H9 (cell line): ENCODE measurements at regions not wholly inside any gene's neighbourhood (a gene's known extent, or its start where the extent isn't known, plus 50 kb on each side); places are given as distances from the start of the nearest gene placed in this dataset.

Source experiments
- DNase-seq: peaks from one replicate; pipeline ENCODE4 v3.0.0-alpha.2; 2017
- H2AFZ ChIP-seq: one replicate; pipeline ENCODE4 v1.6.1; 2013; ENCODE audit warnings: mild to moderate bottlenecking, low read length, control low read depth, moderate library complexity
- H2AK5ac ChIP-seq: 2 replicates; pipeline ENCODE4 v1.6.1; 2013; ENCODE audit warnings: low read length, control low read depth, mixed read lengths; ENCODE audit not compliant: insufficient read length
- H2BK120ac ChIP-seq: one replicate; pipeline ENCODE4 v1.6.1; 2013; ENCODE audit warnings: low read depth, mild to moderate bottlenecking, low read length, control low read depth, inconsistent platforms; ENCODE audit not compliant: poor library complexity, severe bottlenecking
- H2BK12ac ChIP-seq: 2 replicates; pipeline ENCODE4 v1.6.1; 2013; ENCODE audit warnings: low read length, control low read depth, mixed read lengths, low read depth; ENCODE audit not compliant: insufficient read length
- H2BK15ac ChIP-seq: 2 replicates; pipeline ENCODE4 v1.6.1; 2013; ENCODE audit warnings: low read depth, low read length, control low read depth
- H2BK20ac ChIP-seq: one replicate; pipeline ENCODE4 v1.6.1; 2013; ENCODE audit warnings: low read depth, mild to moderate bottlenecking, low read length, control low read depth, inconsistent platforms; ENCODE audit not compliant: poor library complexity, severe bottlenecking
- H2BK5ac ChIP-seq: 2 replicates; pipeline ENCODE4 v1.6.1; 2013; ENCODE audit warnings: low read length, control low read depth, mixed read lengths; ENCODE audit not compliant: insufficient read length
- H3K14ac ChIP-seq: 2 replicates; pipeline ENCODE4 v1.6.1; 2013; ENCODE audit warnings: low read length, control low read depth; ENCODE audit not compliant: insufficient read depth
- H3K18ac ChIP-seq: 2 replicates; pipeline ENCODE4 v1.6.1; 2013; ENCODE audit warnings: low read depth, mild to moderate bottlenecking, mixed read lengths, low read length, control low read depth; ENCODE audit not compliant: insufficient read length
- H3K23ac ChIP-seq: 2 replicates; pipeline ENCODE4 v1.6.1; 2013; ENCODE audit warnings: low read length, control low read depth, mixed read lengths, low read depth; ENCODE audit not compliant: insufficient read length
- H3K23me2 ChIP-seq: 2 replicates; pipeline ENCODE4 v1.6.1; 2013; ENCODE audit warnings: low read depth, mild to moderate bottlenecking, mixed read lengths, low read length, control low read depth; ENCODE audit not compliant: insufficient read length, poor library complexity, severe bottlenecking
- H3K27ac ChIP-seq: 2 replicates; pipeline ENCODE4 v1.5.1; 2013; ENCODE audit warnings: low read length, control low read depth, mixed read lengths, low read depth; ENCODE audit not compliant: insufficient read length
- H3K27me3 ChIP-seq: 2 replicates; pipeline ENCODE4 v1.6.1; 2013; ENCODE audit warnings: low read length, control low read depth, inconsistent platforms; ENCODE audit not compliant: insufficient read depth
- H3K4ac ChIP-seq: 2 replicates; pipeline ENCODE4 v1.6.1; 2013; ENCODE audit warnings: low read depth, mild to moderate bottlenecking, control low read depth, inconsistent platforms, low read length, moderate library complexity
- H3K4me1 ChIP-seq: 2 replicates; pipeline ENCODE4 v1.6.1; 2013; ENCODE audit warnings: low read length, control low read depth, inconsistent platforms; ENCODE audit not compliant: insufficient read depth
- H3K4me2 ChIP-seq: 2 replicates; pipeline ENCODE4 v1.6.1; 2013; ENCODE audit warnings: low read length, control low read depth, mixed read lengths; ENCODE audit not compliant: insufficient read length, insufficient read depth
- H3K56ac ChIP-seq: 2 replicates; pipeline ENCODE4 v1.6.1; 2013; ENCODE audit warnings: low read depth, mild to moderate bottlenecking, mixed read lengths, low read length, control low read depth; ENCODE audit not compliant: insufficient read length
- H3K79me1 ChIP-seq: 2 replicates; pipeline ENCODE4 v1.6.1; 2013; ENCODE audit warnings: low read depth, mild to moderate bottlenecking, moderate library complexity, low read length, control low read depth, inconsistent platforms; ENCODE audit not compliant: insufficient read depth, poor library complexity, severe bottlenecking
- H3K79me2 ChIP-seq: 2 replicates; pipeline ENCODE4 v1.6.1; 2013; ENCODE audit warnings: low read length, control low read depth, inconsistent platforms; ENCODE audit not compliant: insufficient read depth
- H3K9ac ChIP-seq: 2 replicates; pipeline ENCODE4 v1.6.1; 2013; ENCODE audit warnings: low read length, control low read depth, mixed read lengths; ENCODE audit not compliant: insufficient read length; ENCODE audit errors: extremely low read depth
- H3K9me3 ChIP-seq: one replicate; pipeline ENCODE4 v1.6.1; 2013; ENCODE audit warnings: low read depth, low read length, inconsistent platforms; ENCODE audit not compliant: control insufficient read depth
- H3T11ph ChIP-seq: one replicate; pipeline ENCODE4 v1.6.1; 2013; ENCODE audit warnings: mild to moderate bottlenecking, low read length, control low read depth, inconsistent platforms
- H4K20me1 ChIP-seq: one replicate; pipeline ENCODE4 v1.6.1; 2013; ENCODE audit not compliant: control insufficient read depth, insufficient read length, insufficient read depth
- H4K5ac ChIP-seq: 2 replicates; pipeline ENCODE4 v1.6.1; 2013; ENCODE audit warnings: low read depth, mild to moderate bottlenecking, mixed read lengths, low read length, control low read depth; ENCODE audit not compliant: insufficient read length
- H4K8ac ChIP-seq: replicated peaks from 2 replicates; pipeline ENCODE4 v1.6.1; 2013; ENCODE audit warnings: low read length, control low read depth, mixed read lengths, low read depth; ENCODE audit not compliant: insufficient read length
- H4K91ac ChIP-seq: 2 replicates; pipeline ENCODE4 v1.6.1; 2013; ENCODE audit warnings: low read depth, mild to moderate bottlenecking, moderate library complexity, mixed read lengths, low read length, control low read depth; ENCODE audit not compliant: insufficient read length
- H3K27ac Mint-ChIP-seq, 3 experiments: 2 replicates in 2 of 3; 3 replicates in 1 of 3; pipeline ENCODE4 v1.8.0; 2020 to 2021; ENCODE audit warnings: mixed read lengths in 3 of 3, mild to moderate bottlenecking in 1 of 3, moderate library complexity in 1 of 3
- H3K27me3 Mint-ChIP-seq: 2 replicates; pipeline ENCODE4 v1.8.0; 2021; ENCODE audit warnings: low read depth, mild to moderate bottlenecking, moderate library complexity, mixed read lengths
- H3K36me3 Mint-ChIP-seq, 3 experiments: 2 replicates in 2 of 3; 3 replicates in 1 of 3; pipeline ENCODE4 v1.8.0; 2020 to 2021; ENCODE audit warnings: low read depth in 3 of 3, mixed read lengths in 3 of 3; ENCODE audit not compliant: insufficient read depth in 1 of 3
- H3K4me1 Mint-ChIP-seq, 2 experiments: 2 replicates each; pipeline ENCODE4 v1.8.0; 2020; ENCODE audit warnings: mixed read lengths in 2 of 2
- H3K4me3 Mint-ChIP-seq, 2 experiments: 2 replicates in 1 of 2; 3 replicates in 1 of 2; pipeline ENCODE4 v1.8.0; 2020 to 2021; ENCODE audit warnings: mild to moderate bottlenecking in 2 of 2, mixed read lengths in 2 of 2, moderate library complexity in 1 of 2
- H3K9me3 Mint-ChIP-seq, 2 experiments: 2 replicates in 1 of 2; 3 replicates in 1 of 2; pipeline ENCODE4 v1.8.0; 2020; ENCODE audit warnings: mild to moderate bottlenecking in 2 of 2, mixed read lengths in 2 of 2, moderate library complexity in 1 of 2
- WGBS: extraction: QIAGEN DNeasy Blood & Tissue Kit; methylation state at CpG from one replicate; pipeline ENCODE4 v1.1.7; 2013; ENCODE audit warnings: missing lambda C conversion rate, low lambda C conversion rate, mixed read lengths; ENCODE audit not compliant: insufficient read length; ENCODE audit errors: extremely low coverage; 5-methylcytosine and 5-hydroxymethylcytosine counted together
- TF ChIP-seq, protein P1 (sequence below): fragments of 200-600 bp; sonication (generic); conservative IDR thresholded peaks from 3 replicates; pipeline ENCODE4 v1.8.0; 2021; ENCODE audit warnings: antibody characterized with exemption, mild to moderate bottlenecking

DNA sequence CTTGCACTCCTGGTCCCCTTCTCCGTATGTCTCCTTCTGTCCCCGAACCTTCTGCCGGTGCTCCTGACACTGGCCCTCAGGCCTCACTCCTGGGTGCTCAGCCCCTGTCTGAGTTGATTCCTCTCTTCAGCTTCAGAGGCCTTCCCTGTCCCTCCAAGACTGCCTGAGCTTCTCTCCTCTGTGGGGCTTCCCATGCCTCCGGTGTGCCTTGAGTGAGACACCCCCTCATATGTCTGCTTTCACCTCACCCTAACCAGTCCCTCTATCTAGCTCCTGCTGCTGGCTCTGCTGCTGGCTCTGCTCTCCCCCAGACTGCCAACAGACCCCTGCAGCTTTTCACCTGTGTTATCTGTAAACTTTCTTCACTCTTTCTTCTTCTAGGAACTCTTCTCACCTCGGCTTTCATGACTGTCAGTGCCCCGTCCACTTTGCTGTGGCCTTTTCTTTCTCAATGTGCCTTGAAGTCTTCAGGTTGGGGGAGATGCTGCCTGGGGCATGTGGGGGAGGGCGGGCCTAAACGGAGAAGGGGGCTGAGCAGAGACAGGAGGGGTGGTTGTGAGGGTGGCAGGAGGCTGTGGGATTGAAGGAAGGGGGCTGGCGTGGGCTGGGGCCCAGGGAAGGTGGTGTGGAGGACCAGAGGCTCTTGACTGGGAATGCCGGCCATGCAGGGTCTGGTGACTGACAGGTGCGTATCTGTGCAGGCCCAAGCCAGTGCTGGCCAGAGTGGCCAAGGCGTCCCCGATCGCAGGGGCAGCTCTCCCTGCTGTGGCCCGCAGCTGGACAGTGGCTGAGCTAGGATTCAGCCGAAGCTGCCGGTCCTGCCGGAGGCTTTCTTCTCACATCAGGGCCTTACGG lies 81.3 kb downstream of the METRNL start:
- H2BK15ac ChIP-seq = no peak overlapping the region
- no peaks in the 10 kb centered on the region for H3K4me1 ChIP-seq
- DNase-seq = no peak
- H3K9ac ChIP-seq = no peak overlapping the region
- H3T11ph ChIP-seq = no peak overlapping the region
- no peak overlapping the region for H3K23ac ChIP-seq
- H3K79me2 ChIP-seq = no peaks in the 10 kb centered on the region
- no peak overlapping the region for H4K91ac ChIP-seq
- H3K27ac ChIP-seq = no peak overlapping the region
- H3K4ac ChIP-seq = no peak overlapping the region
- no peak overlapping the region for H3K56ac ChIP-seq
- H2BK20ac ChIP-seq = no peak overlapping the region
- no peak overlapping the region for H3K4me3 Mint-ChIP-seq
- no peaks in the 10 kb centered on the region for H3K79me1 ChIP-seq
- 0 out of 2 replicates have a peak overlapping the region, but pooled peaks have one; percentile 53 for H3K14ac ChIP-seq
- peaks cover 0 to 7% of the 10 kb centered on the region in 2 experiments; a peak in 2 of 4 replicates for H3K4me1 Mint-ChIP-seq
- no peak overlapping the region for H2BK120ac ChIP-seq
- TF ChIP-seq, protein P1, sequence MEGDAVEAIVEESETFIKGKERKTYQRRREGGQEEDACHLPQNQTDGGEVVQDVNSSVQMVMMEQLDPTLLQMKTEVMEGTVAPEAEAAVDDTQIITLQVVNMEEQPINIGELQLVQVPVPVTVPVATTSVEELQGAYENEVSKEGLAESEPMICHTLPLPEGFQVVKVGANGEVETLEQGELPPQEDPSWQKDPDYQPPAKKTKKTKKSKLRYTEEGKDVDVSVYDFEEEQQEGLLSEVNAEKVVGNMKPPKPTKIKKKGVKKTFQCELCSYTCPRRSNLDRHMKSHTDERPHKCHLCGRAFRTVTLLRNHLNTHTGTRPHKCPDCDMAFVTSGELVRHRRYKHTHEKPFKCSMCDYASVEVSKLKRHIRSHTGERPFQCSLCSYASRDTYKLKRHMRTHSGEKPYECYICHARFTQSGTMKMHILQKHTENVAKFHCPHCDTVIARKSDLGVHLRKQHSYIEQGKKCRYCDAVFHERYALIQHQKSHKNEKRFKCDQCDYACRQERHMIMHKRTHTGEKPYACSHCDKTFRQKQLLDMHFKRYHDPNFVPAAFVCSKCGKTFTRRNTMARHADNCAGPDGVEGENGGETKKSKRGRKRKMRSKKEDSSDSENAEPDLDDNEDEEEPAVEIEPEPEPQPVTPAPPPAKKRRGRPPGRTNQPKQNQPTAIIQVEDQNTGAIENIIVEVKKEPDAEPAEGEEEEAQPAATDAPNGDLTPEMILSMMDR = no peak
- no peaks in the 10 kb centered on the region; a peak in 1 of 7 replicates for H3K36me3 Mint-ChIP-seq
- peaks cover 4 to 10% of the 10 kb centered on the region in 2 experiments for H3K9me3 Mint-ChIP-seq
- H2AFZ ChIP-seq = no peak overlapping the region
- H3K27me3 ChIP-seq = no peaks in the 10 kb centered on the region
- no peak overlapping the region for H2BK5ac ChIP-seq
- H4K20me1 ChIP-seq = no peaks in the 10 kb centered on the region
- no CpG with 5 or more reads among the region's 19 CpGs for WGBS
- no peaks in the 10 kb centered on the region for H3K23me2 ChIP-seq
- H3K4me2 ChIP-seq = no peak overlapping the region
- peaks cover 15% of the 10 kb centered on the region for H3K27me3 Mint-ChIP-seq
- H4K8ac ChIP-seq = no peak overlapping the region
- no peak overlapping the region; a peak in 1 of 7 replicates for H3K27ac Mint-ChIP-seq
- no peak overlapping the region for H3K18ac ChIP-seq
- H2AK5ac ChIP-seq = no peak overlapping the region
- no peak overlapping the region for H2BK12ac ChIP-seq
- no peaks in the 10 kb centered on the region for H3K9me3 ChIP-seq
- no peak overlapping the region for H4K5ac ChIP-seq
